GM23248 (cell line): ENCODE measurements at regions not wholly inside any gene's neighbourhood (a gene's known extent, or its start where the extent isn't known, plus 50 kb on each side); places are given as distances from the start of the nearest gene placed in this dataset.
"Not testable (repeated sequence)": the region's sequence is repeated elsewhere in the genome, so short reads cannot be mapped to it uniquely, and the experiment has no call there.

Experiments
- DNase-seq: peaks from one replicate; pipeline ENCODE4 v3.0.0-alpha.2; 2015
- H2AFZ ChIP-seq: fragments of 200-600 bp; sonication (generic); 2 replicates; pipeline ENCODE4 v1.6.1; 2016; ENCODE audit warnings: antibody characterized with exemption
- H3F3A ChIP-seq: fragments of 200-600 bp; sonication (generic); 2 replicates; pipeline ENCODE4 v1.6.1; 2016; ENCODE audit warnings: mild to moderate bottlenecking, antibody characterized with exemption, mixed run types; ENCODE audit not compliant: insufficient read depth
- H3K27ac ChIP-seq: fragments of 200-600 bp; sonication (generic); 2 replicates; pipeline ENCODE4 v1.5.1; 2016; ENCODE audit warnings: mild to moderate bottlenecking
- H3K27me3 ChIP-seq: fragments of 200-600 bp; sonication (generic); replicated peaks from 2 replicates; pipeline ENCODE4 v1.6.1; 2016; ENCODE audit warnings: mild to moderate bottlenecking; ENCODE audit not compliant: insufficient read depth
- H3K36me3 ChIP-seq: fragments of 200-600 bp; sonication (generic); 2 replicates; pipeline ENCODE4 v1.6.1; 2016; ENCODE audit warnings: low read depth, mild to moderate bottlenecking
- H3K4me1 ChIP-seq: fragments of 200-600 bp; sonication (generic); 2 replicates; pipeline ENCODE4 v1.6.1; 2016; ENCODE audit warnings: mild to moderate bottlenecking; ENCODE audit not compliant: insufficient read depth
- H3K4me2 ChIP-seq: fragments of 200-600 bp; sonication (generic); one replicate; pipeline ENCODE4 v1.6.1; 2016; ENCODE audit warnings: mild to moderate bottlenecking; ENCODE audit not compliant: unreplicated experiment
- H3K4me3 ChIP-seq: fragments of 200-600 bp; sonication (generic); 2 replicates; pipeline ENCODE4 v1.5.1; 2016; ENCODE audit warnings: mild to moderate bottlenecking
- H3K79me2 ChIP-seq: fragments of 200-600 bp; sonication (generic); 2 replicates; pipeline ENCODE4 v1.6.1; 2016; ENCODE audit warnings: mild to moderate bottlenecking; ENCODE audit not compliant: insufficient read depth
- H3K9ac ChIP-seq: fragments of 200-600 bp; sonication (generic); 2 replicates; pipeline ENCODE4 v1.6.1; 2016; ENCODE audit warnings: mild to moderate bottlenecking
- H3K9me2 ChIP-seq: fragments of 200-600 bp; sonication (generic); 2 replicates; pipeline ENCODE4 v1.6.1; 2016; ENCODE audit warnings: mixed run types, mild to moderate bottlenecking, moderate library complexity; ENCODE audit not compliant: insufficient read depth
- H3K9me3 ChIP-seq: fragments of 200-600 bp; sonication (generic); one replicate; pipeline ENCODE4 v1.6.1; 2017; ENCODE audit warnings: low read depth
- H4K20me1 ChIP-seq: fragments of 200-600 bp; sonication (generic); 2 replicates; pipeline ENCODE4 v1.6.0; 2016; ENCODE audit not compliant: insufficient read depth
- WGBS, 2 experiments: methylation state at CpG; one replicate each; pipeline ENCODE4 v1.1.6; 2015 to 2017; ENCODE audit warnings: low lambda C conversion rate in 2 of 2, low coverage in 1 of 2; ENCODE audit errors: missing lambda C conversion rate in 2 of 2; 5-methylcytosine and 5-hydroxymethylcytosine counted together
- in situ Hi-C: fragments of 300-500 bp; cut with MboI; formaldehyde crosslinking; loops from 2 replicates; pipeline ENCODE4 v1.15.0; 2020

GRCh38 chr9:41075671-41076070 is 52.8 kb downstream of the FOXD4L6 start:
- Histone ChIP-seq H3K9ac (peak overlapping the region; percentile 84), H3K4me1 (peaks cover 16% of the 10 kb centered on the region), H3K4me3 (peak overlapping the region; percentile 77), H3K4me2 (peak overlapping the region; percentile 98), H3K27ac (peak overlapping the region; percentile 67)
- H3K9me3 ChIP-seq, H4K20me1 ChIP-seq, H3K9me2 ChIP-seq, H3K27me3 ChIP-seq, H3K36me3 ChIP-seq, H3K79me2 ChIP-seq, H3F3A ChIP-seq, in situ Hi-C loops, H2AFZ ChIP-seq: not testable (repeated sequence)
- peak; percentile 48 for DNase-seq
- 67 to 69% methylated on average over 1 of the region's 1 CpG for WGBS, 2 experiments

GRCh38 chr9:41074356-41074942 is 54.0 kb downstream of the FOXD4L6 start:
- peak overlapping the region; percentile 86 for H2AFZ ChIP-seq
- WGBS, 2 experiments = 3% methylated on average over 42 to 63 of the region's 63 CpGs
- peak overlapping the region; percentile 67 for H3K27ac ChIP-seq
- in situ Hi-C loops, H3F3A ChIP-seq, H3K9me2 ChIP-seq, H3K9me3 ChIP-seq, H3K27me3 ChIP-seq, H3K79me2 ChIP-seq, H3K36me3 ChIP-seq, H4K20me1 ChIP-seq: not testable (repeated sequence)
- H3K9ac ChIP-seq = peak overlapping the region; percentile 84
- H3K4me2 ChIP-seq = peak overlapping the region; percentile 98
- peaks cover 16% of the 10 kb centered on the region for H3K4me1 ChIP-seq
- peak overlapping the region; percentile 77 for H3K4me3 ChIP-seq
- DNase-seq = peak; percentile 69

- H3F3A ChIP-seq, H3K27me3 ChIP-seq, H3K4me2 ChIP-seq, H3K27ac ChIP-seq, H3K9me3 ChIP-seq, H3K9me2 ChIP-seq, H3K36me3 ChIP-seq, H3K79me2 ChIP-seq, in situ Hi-C loops, H4K20me1 ChIP-seq, H3K9ac ChIP-seq: not testable (repeated sequence)
- peaks cover 16% of the 10 kb centered on the region for H3K4me1 ChIP-seq
- peak overlapping the region; percentile 86 for H2AFZ ChIP-seq
- peak; percentile 1 for DNase-seq
- peak overlapping the region; percentile 77 for H3K4me3 ChIP-seq
- WGBS, 2 experiments = 29 to 32% methylated on average over 24 to 39 of the region's 39 CpGs
Measured at GRCh38 chr9:41073471-41074243, 54.8 kb downstream of the FOXD4L6 start.

- H3K4me1 ChIP-seq, H3K4me2 ChIP-seq, H4K20me1 ChIP-seq, H2AFZ ChIP-seq, H3K79me2 ChIP-seq, H3K36me3 ChIP-seq, H3K27ac ChIP-seq, H3K9me2 ChIP-seq, H3K27me3 ChIP-seq, H3F3A ChIP-seq, in situ Hi-C loops, H3K9me3 ChIP-seq, H3K9ac ChIP-seq, H3K4me3 ChIP-seq: not testable (repeated sequence)
- WGBS, 2 experiments = 47 to 52% methylated on average over 8 of the region's 8 CpGs
- DNase-seq = peak; percentile 13
Measured at GRCh38 chr9:41064125-41064795, 64.2 kb downstream of the FOXD4L6 start.

- H3K4me3 ChIP-seq, H3K9ac ChIP-seq, H3K36me3 ChIP-seq, H3K9me2 ChIP-seq, H2AFZ ChIP-seq, H3F3A ChIP-seq, H3K79me2 ChIP-seq, H4K20me1 ChIP-seq, H3K4me1 ChIP-seq, H3K27me3 ChIP-seq, H3K4me2 ChIP-seq, DNase-seq, H3K9me3 ChIP-seq, in situ Hi-C loops, H3K27ac ChIP-seq: not testable (repeated sequence)
- WGBS, 2 experiments = 92 to 99% methylated on average over 5 of the region's 5 CpGs
Measured at GRCh38 chr9:41063243-41063642, 65.2 kb downstream of the FOXD4L6 start.

- 81 to 86% methylated on average over 1 of the region's 1 CpG for WGBS, 2 experiments
Measured at GRCh38 chr9:41059603-41060002, 68.9 kb downstream of the FOXD4L6 start.

GRCh38 chr9:41053666-41054363 is 74.7 kb downstream of the FOXD4L6 start:
- H3K4me2 ChIP-seq, H3K9ac ChIP-seq, H3F3A ChIP-seq, H3K36me3 ChIP-seq, H3K79me2 ChIP-seq, H3K27ac ChIP-seq, H4K20me1 ChIP-seq, H2AFZ ChIP-seq, H3K9me3 ChIP-seq, in situ Hi-C loops, DNase-seq, H3K9me2 ChIP-seq, H3K4me3 ChIP-seq, H3K4me1 ChIP-seq, H3K27me3 ChIP-seq: not testable (repeated sequence)
- 44 to 56% methylated on average over 3 to 4 of the region's 4 CpGs for WGBS, 2 experiments

More at GRCh38 chr9:41059603-41060002, 68.9 kb downstream of the FOXD4L6 start:
- H3K27ac ChIP-seq, H3K4me3 ChIP-seq, H3K9me2 ChIP-seq, H2AFZ ChIP-seq, H3K4me1 ChIP-seq, H3K36me3 ChIP-seq, H3K9me3 ChIP-seq, H3K4me2 ChIP-seq, H3K27me3 ChIP-seq, H3F3A ChIP-seq, H3K79me2 ChIP-seq, DNase-seq, H4K20me1 ChIP-seq, H3K9ac ChIP-seq, in situ Hi-C loops: not testable (repeated sequence)
